Chondrocyte (in vitro differentiated cells): ENCODE measurements at regions not wholly inside any gene's neighbourhood (a gene's known extent, or its start where the extent isn't known, plus 50 kb on each side); places are given as distances from the start of the nearest gene placed in this dataset.
A peak's percentile ranks its signal among the peaks of the same experiment; 100 is the strongest.

Experiments
- DNase-seq: peaks from one replicate; pipeline ENCODE4 v3.0.0; 2021; ENCODE audit warnings: mixed read lengths, low spot score
- H3K27ac Mint-ChIP-seq: one replicate; pipeline ENCODE4 v1.8.0; 2021; ENCODE audit warnings: mild to moderate bottlenecking, moderate library complexity, mixed read lengths; ENCODE audit not compliant: unreplicated experiment
- H3K27me3 Mint-ChIP-seq: 2 replicates; pipeline ENCODE4 v1.8.0; 2021; ENCODE audit warnings: low read depth, mixed read lengths
- H3K36me3 Mint-ChIP-seq: 2 replicates; pipeline ENCODE4 v1.8.0; 2021; ENCODE audit warnings: low read depth, mixed read lengths
- H3K4me1 Mint-ChIP-seq: 2 replicates; pipeline ENCODE4 v1.8.0; 2021; ENCODE audit warnings: low read depth, mild to moderate bottlenecking, mixed read lengths
- H3K4me3 Mint-ChIP-seq: one replicate; pipeline ENCODE4 v1.8.0; 2021; ENCODE audit warnings: mild to moderate bottlenecking, moderate library complexity, mixed read lengths; ENCODE audit not compliant: unreplicated experiment
- H3K9me3 Mint-ChIP-seq: 2 replicates; pipeline ENCODE4 v1.8.0; 2021; ENCODE audit warnings: low read depth, mixed read lengths
- TF ChIP-seq, protein P1 (sequence below): fragments of 200-600 bp; sonication (generic); IDR thresholded peaks from 2 replicates; pipeline ENCODE4 v1.5.0; 2021; ENCODE audit warnings: antibody characterized with exemption, mild to moderate bottlenecking, moderate library complexity

DNA sequence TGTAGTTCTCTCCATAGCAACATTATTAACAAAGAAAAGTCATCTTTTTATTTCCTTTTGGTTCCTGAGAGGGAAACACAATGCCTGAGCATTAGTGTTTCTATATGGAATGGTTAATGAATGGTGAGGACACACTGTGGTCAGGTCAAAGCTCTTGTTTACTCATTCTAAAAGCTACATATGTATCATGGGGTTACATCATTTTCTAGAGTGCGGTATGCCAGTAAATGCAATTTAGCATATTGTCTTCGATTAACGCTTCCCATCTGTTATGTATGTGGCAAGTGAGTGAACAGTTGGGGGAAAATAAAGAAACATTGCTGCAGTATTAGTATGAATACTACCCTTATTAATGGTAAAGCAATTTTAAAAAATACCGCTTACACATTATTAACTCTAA lies 1152.2 kb upstream of the SPRY2 start:
- DNase-seq = no peak
- no peaks in the 10 kb centered on the region for H3K4me1 Mint-ChIP-seq
- no peak overlapping the region for H3K27ac Mint-ChIP-seq
- H3K36me3 Mint-ChIP-seq = no peaks in the 10 kb centered on the region
- H3K27me3 Mint-ChIP-seq = peaks cover 8% of the 10 kb centered on the region
- peaks cover 4% of the 10 kb centered on the region for H3K9me3 Mint-ChIP-seq
- TF ChIP-seq, protein P1, sequence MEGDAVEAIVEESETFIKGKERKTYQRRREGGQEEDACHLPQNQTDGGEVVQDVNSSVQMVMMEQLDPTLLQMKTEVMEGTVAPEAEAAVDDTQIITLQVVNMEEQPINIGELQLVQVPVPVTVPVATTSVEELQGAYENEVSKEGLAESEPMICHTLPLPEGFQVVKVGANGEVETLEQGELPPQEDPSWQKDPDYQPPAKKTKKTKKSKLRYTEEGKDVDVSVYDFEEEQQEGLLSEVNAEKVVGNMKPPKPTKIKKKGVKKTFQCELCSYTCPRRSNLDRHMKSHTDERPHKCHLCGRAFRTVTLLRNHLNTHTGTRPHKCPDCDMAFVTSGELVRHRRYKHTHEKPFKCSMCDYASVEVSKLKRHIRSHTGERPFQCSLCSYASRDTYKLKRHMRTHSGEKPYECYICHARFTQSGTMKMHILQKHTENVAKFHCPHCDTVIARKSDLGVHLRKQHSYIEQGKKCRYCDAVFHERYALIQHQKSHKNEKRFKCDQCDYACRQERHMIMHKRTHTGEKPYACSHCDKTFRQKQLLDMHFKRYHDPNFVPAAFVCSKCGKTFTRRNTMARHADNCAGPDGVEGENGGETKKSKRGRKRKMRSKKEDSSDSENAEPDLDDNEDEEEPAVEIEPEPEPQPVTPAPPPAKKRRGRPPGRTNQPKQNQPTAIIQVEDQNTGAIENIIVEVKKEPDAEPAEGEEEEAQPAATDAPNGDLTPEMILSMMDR = no peak
- no peak overlapping the region for H3K4me3 Mint-ChIP-seq

DNA sequence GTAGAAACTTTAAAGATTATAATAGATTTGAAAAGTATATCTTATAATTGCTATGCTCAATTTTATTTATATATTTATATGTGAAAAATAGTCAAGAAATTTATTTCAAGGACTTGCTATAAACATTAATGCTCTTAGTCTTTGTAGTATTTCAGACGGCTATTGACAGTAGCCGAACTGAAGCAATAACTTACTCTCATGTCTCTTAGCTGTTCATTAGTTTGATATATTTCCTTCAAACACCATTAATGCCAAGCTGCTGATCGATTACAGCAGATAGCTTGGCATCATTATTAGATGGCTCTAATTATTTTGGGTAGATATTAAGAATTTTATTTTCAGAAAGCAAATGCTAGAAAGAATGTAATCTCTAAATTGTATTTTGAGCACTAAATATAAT lies 1151.5 kb upstream of the SPRY2 start:
- TF ChIP-seq, protein P1 = no peak
- H3K4me3 Mint-ChIP-seq = no peak overlapping the region
- peaks cover 8% of the 10 kb centered on the region for H3K27me3 Mint-ChIP-seq
- no peaks in the 10 kb centered on the region for H3K9me3 Mint-ChIP-seq
- no peaks in the 10 kb centered on the region for H3K4me1 Mint-ChIP-seq
- no peaks in the 10 kb centered on the region for H3K36me3 Mint-ChIP-seq
- DNase-seq = no peak
- no peak overlapping the region for H3K27ac Mint-ChIP-seq

DNA sequence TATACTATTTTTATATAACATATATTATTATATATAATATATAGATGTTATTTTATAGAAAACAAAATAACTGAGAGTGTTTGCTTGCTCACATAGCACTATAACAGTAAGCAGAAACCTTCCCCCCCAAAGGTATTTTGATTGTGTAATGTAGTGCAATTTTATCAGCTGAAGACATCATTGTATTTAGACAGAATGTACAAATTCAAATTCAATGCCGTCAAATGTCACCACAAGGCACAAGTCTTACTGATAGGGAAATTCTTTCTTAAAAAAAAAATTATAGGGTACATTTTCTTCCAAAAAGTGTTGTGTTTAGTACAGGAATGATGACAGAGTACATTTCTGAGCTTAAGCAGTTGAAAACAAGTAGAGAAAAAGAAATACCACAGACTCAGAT lies 1147.1 kb upstream of the SPRY2 start:
- H3K4me1 Mint-ChIP-seq = no peaks in the 10 kb centered on the region
- no peak overlapping the region for H3K27ac Mint-ChIP-seq
- H3K27me3 Mint-ChIP-seq = peaks cover 3% of the 10 kb centered on the region
- peaks cover 1% of the 10 kb centered on the region for H3K9me3 Mint-ChIP-seq
- DNase-seq = no peak
- TF ChIP-seq, protein P1 = no peak
- H3K4me3 Mint-ChIP-seq = no peak overlapping the region
- H3K36me3 Mint-ChIP-seq = no peaks in the 10 kb centered on the region

DNA sequence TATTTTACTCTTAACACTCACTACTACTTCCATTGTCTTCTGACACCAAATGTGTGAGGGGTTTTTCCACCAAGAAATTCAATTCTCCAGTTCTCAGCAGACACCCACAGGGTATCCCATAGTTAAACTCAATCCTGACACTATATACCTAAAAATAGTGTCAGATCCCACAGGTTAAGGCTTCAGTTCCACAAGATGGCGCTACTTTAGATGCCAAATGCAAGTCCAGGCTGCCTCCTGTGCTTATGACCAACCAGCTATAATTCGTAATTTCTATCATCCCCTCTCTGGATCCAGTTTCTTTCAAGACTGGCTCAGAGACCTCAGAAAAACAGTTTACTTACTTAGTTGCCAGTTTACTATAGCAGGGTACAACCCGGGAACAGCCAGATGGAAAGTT lies 1146.2 kb upstream of the SPRY2 start:
- Mint-ChIP-seq H3K27ac (no peak overlapping the region), H3K4me1 (no peaks in the 10 kb centered on the region), H3K27me3 (peaks cover 3% of the 10 kb centered on the region), H3K9me3 (peaks cover 3% of the 10 kb centered on the region), H3K36me3 (no peaks in the 10 kb centered on the region), H3K4me3 (no peak overlapping the region)
- TF ChIP-seq, protein P1 = peak; percentile 65
- DNase-seq = no peak

DNA sequence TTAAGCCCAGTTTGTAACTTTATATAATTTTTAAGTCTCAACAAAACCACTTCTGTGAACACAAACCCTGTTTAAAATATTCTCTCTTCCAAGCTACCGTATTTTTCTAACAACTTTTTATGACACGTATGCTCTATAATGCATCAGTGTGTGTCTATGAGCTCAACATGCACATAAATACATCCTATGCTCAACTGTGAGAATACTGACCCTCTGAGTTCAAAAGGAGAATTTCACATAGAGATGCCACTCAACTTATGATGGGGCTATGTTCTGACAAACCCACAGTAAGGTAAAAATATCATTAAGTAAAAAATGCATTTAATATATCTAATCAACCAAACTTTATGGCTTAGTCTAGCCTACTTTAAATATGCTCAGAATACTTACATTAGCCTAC lies 1139.7 kb upstream of the SPRY2 start:
- DNase-seq = no peak
- Mint-ChIP-seq H3K27ac (no peak overlapping the region), H3K9me3 (peaks cover 3% of the 10 kb centered on the region), H3K36me3 (no peaks in the 10 kb centered on the region), H3K27me3 (peaks cover 7% of the 10 kb centered on the region), H3K4me3 (no peak overlapping the region), H3K4me1 (no peaks in the 10 kb centered on the region)
- TF ChIP-seq, protein P1 = peak; percentile 19
